IMR-90 (cell line): ENCODE measurements at regions not wholly inside any gene's neighbourhood (a gene's known extent, or its start where the extent isn't known, plus 50 kb on each side); places are given as distances from the start of the nearest gene placed in this dataset.

Source experiments
- ATAC-seq: fragments of 200-7000 bp; cut with Tn5 transposase; 2 replicates; pipeline ENCODE4 v1.9.1; 2020; ENCODE audit warnings: low read depth, mild to moderate bottlenecking, moderate library complexity
- BruUV-seq: library from RNA; stranded (reverse); fragments of 400-500 nt; replicated peaks from 2 replicates; lab custom pipeline; 2021; lab: Mats Ljungman, UMichigan
- CTCF ChIA-PET: fragments of 300-600 bp; formaldehyde crosslinking; extraction: SDS; loops from one replicate; lab custom pipeline; 2021; ENCODE audit warnings: antibody characterized with exemption; lab: Yijun Ruan, JAX
- POLR2A ChIA-PET: fragments of 300-600 bp; sonication (Branson Sonifier 250); formaldehyde crosslinking; loops from one replicate; lab custom pipeline; 2022; ENCODE audit warnings: antibody characterized with exemption; ENCODE audit not compliant: unreplicated experiment; lab: Charles Lee
- DNase-seq: peaks from one replicate; pipeline ENCODE4 v3.0.0; 2013
- H2AFZ ChIP-seq: replicated peaks from 2 replicates; pipeline ENCODE3; 2013; ENCODE audit warnings: low read length, mild to moderate bottlenecking; ENCODE audit not compliant: poor library complexity
- H2AK5ac ChIP-seq: 2 replicates; pipeline ENCODE4 v1.6.1; 2013; ENCODE audit warnings: low read depth, low read length, inconsistent platforms
- H2AK9ac ChIP-seq: replicated peaks from 2 replicates; pipeline ENCODE3; 2013; ENCODE audit warnings: mild to moderate bottlenecking, low read depth, low read length, moderate library complexity; ENCODE audit not compliant: poor library complexity
- H2BK120ac ChIP-seq: 2 replicates; pipeline ENCODE4 v1.6.1; 2013; ENCODE audit warnings: low read depth, low read length, inconsistent platforms
- H2BK15ac ChIP-seq: 3 replicates; pipeline ENCODE4 v1.6.1; 2013; ENCODE audit warnings: low read depth, low read length, inconsistent platforms
- H2BK20ac ChIP-seq: 2 replicates; pipeline ENCODE4 v1.6.1; 2013; ENCODE audit warnings: low read depth, mild to moderate bottlenecking, inconsistent platforms, low read length, moderate library complexity
- H2BK5ac ChIP-seq: 2 replicates; pipeline ENCODE4 v1.6.1; 2013; ENCODE audit warnings: mild to moderate bottlenecking, low read depth, low read length, inconsistent platforms; ENCODE audit not compliant: poor library complexity, severe bottlenecking
- H3K14ac ChIP-seq: replicated peaks from 2 replicates; pipeline ENCODE4 v1.6.1; 2013; ENCODE audit warnings: low read depth, low read length, inconsistent platforms
- H3K18ac ChIP-seq: 2 replicates; pipeline ENCODE4 v1.6.1; 2013; ENCODE audit warnings: low read depth, low read length, control low read depth
- H3K23ac ChIP-seq: 2 replicates; pipeline ENCODE4 v1.6.1; 2013; ENCODE audit warnings: low read depth, low read length, inconsistent platforms
- H3K27ac ChIP-seq: 2 replicates; pipeline ENCODE4 v1.5.1; 2013; ENCODE audit warnings: mild to moderate bottlenecking, control low read depth, low read length; ENCODE audit not compliant: insufficient read depth
- H3K27me3 ChIP-seq: 2 replicates; pipeline ENCODE4 v1.6.1; 2013; ENCODE audit warnings: low read length; ENCODE audit not compliant: control insufficient read depth, insufficient read depth
- H3K36me3 ChIP-seq: 2 replicates; pipeline ENCODE4 v1.6.1; 2013; ENCODE audit warnings: low read length, mixed read lengths; ENCODE audit not compliant: control insufficient read depth, insufficient read depth
- H3K4ac ChIP-seq: 2 replicates; pipeline ENCODE4 v1.6.1; 2013; ENCODE audit warnings: low read depth, low read length, inconsistent platforms
- H3K4me1 ChIP-seq: 2 replicates; pipeline ENCODE4 v1.6.1; 2013; ENCODE audit warnings: low read length, mixed read lengths; ENCODE audit not compliant: control insufficient read depth, insufficient read depth
- H3K4me2 ChIP-seq: 2 replicates; pipeline ENCODE4 v1.6.1; 2013; ENCODE audit warnings: low read depth, mild to moderate bottlenecking, control low read depth, low read length, moderate library complexity
- H3K4me3 ChIP-seq: 2 replicates; pipeline ENCODE4 v1.5.1; 2013; ENCODE audit warnings: low read depth, mild to moderate bottlenecking, control low read depth, low read length, moderate library complexity; ENCODE audit not compliant: insufficient read depth
- H3K56ac ChIP-seq: 2 replicates; pipeline ENCODE4 v1.6.1; 2013; ENCODE audit warnings: low read length, inconsistent platforms; ENCODE audit not compliant: insufficient read depth; ENCODE audit errors: extremely low read depth
- H3K79me1 ChIP-seq, 2 experiments: 2 replicates each; pipeline ENCODE4 v1.6.1; 2013; ENCODE audit warnings: low read length in 2 of 2, inconsistent platforms in 1 of 2, low read depth in 1 of 2
- H3K9ac ChIP-seq: 2 replicates; pipeline ENCODE4 v1.6.1; 2013; ENCODE audit warnings: low read depth, low read length, control low read depth
- H3K9me1 ChIP-seq: 2 replicates; pipeline ENCODE4 v1.6.1; 2013; ENCODE audit warnings: low read length, inconsistent platforms; ENCODE audit not compliant: insufficient read depth
- H3K9me3 ChIP-seq: 2 replicates; pipeline ENCODE4 v1.6.1; 2013; ENCODE audit warnings: low read length; ENCODE audit not compliant: control insufficient read depth, insufficient read depth
- H4K20me1 ChIP-seq: 2 replicates; pipeline ENCODE4 v1.6.1; 2013; ENCODE audit warnings: low read length, inconsistent platforms; ENCODE audit not compliant: insufficient read depth
- H4K5ac ChIP-seq: 2 replicates; pipeline ENCODE4 v1.6.1; 2013; ENCODE audit warnings: mild to moderate bottlenecking, low read depth, low read length, control low read depth
- H4K8ac ChIP-seq, 2 experiments: 2 replicates each; pipeline ENCODE4 v1.6.1; 2013; ENCODE audit warnings: low read depth in 2 of 2, low read length in 2 of 2, control low read depth in 1 of 2, inconsistent platforms in 1 of 2
- H4K91ac ChIP-seq: 2 replicates; pipeline ENCODE4 v1.6.1; 2013; ENCODE audit warnings: low read depth, low read length, inconsistent platforms; ENCODE audit not compliant: insufficient read depth
- BHLHE40 ChIP-seq: fragments of 150-350 bp; IDR thresholded peaks from 2 replicates; pipeline ENCODE4 v1.6.1; 2016; ENCODE audit warnings: mild to moderate bottlenecking, low read depth, low read length
- CEBPB ChIP-seq: IDR thresholded peaks from 2 replicates; pipeline ENCODE4 v1.6.1; 2012; ENCODE audit warnings: low read depth, low read length, improper control_type of control experiment
- CHD1 ChIP-seq: IDR thresholded peaks from 2 replicates; pipeline ENCODE4 v1.6.1; 2012; ENCODE audit warnings: low read depth, low read length, improper control_type of control experiment
- FOS ChIP-seq: fragments of 150-350 bp; IDR thresholded peaks from 2 replicates; pipeline ENCODE4 v1.6.1; 2016; ENCODE audit warnings: low read depth, low read length
- MAZ ChIP-seq: IDR thresholded peaks from 2 replicates; pipeline ENCODE4 v1.6.1; 2012; ENCODE audit warnings: low read depth, mild to moderate bottlenecking, low read length, improper control_type of control experiment, moderate library complexity, borderline replicate concordance
- MXI1 ChIP-seq: IDR thresholded peaks from 2 replicates; pipeline ENCODE4 v1.6.1; 2012; ENCODE audit warnings: low read depth, mild to moderate bottlenecking, low read length, moderate library complexity, borderline replicate concordance
- RCOR1 ChIP-seq: IDR thresholded peaks from 2 replicates; pipeline ENCODE4 v1.6.1; 2012; ENCODE audit warnings: mild to moderate bottlenecking, low read length, improper control_type of control experiment; ENCODE audit not compliant: insufficient replicate concordance
- RFX5 ChIP-seq: IDR thresholded peaks from 2 replicates; pipeline ENCODE4 v1.8.0; 2012; ENCODE audit warnings: low read depth, mild to moderate bottlenecking, low read length, moderate library complexity
- SMC3 ChIP-seq: fragments of 150-350 bp; IDR thresholded peaks from 2 replicates; pipeline ENCODE4 v1.6.1; 2016; ENCODE audit warnings: low read depth, mild to moderate bottlenecking, antibody characterized with exemption, low read length, moderate library complexity
- WGBS, 2 experiments: methylation state at CpG; one replicate each; pipeline versions ENCODE4 v1.1.5 to v1.1.7; 2013; ENCODE audit warnings: missing lambda C conversion rate in 2 of 2; ENCODE audit not compliant: insufficient read length in 1 of 2; ENCODE audit errors: extremely low coverage in 2 of 2; 5-methylcytosine and 5-hydroxymethylcytosine counted together
- dilution Hi-C: fragments of 300-500 bp; cut with HindIII; formaldehyde crosslinking; loops from one replicate; pipeline ENCODE4 v1.14.3; 2018; ENCODE audit warnings: low sequenced_read_pairs; ENCODE audit not compliant: unreplicated experiment
- in situ Hi-C: fragments of 300-500 bp; cut with MboI; formaldehyde crosslinking; loops from 3 replicates; pipeline ENCODE4 v1.14.3; 2019; ENCODE audit warnings: low sequenced_read_pairs, inconsistent platforms, mixed read lengths
- intact Hi-C: fragments of 100-400 bp; cut with micrococcal nuclease; formaldehyde crosslinking; loops from 2 replicates; pipeline ENCODE4 v1.10.0; 2022
- TF ChIP-seq, protein P1 (sequence below): fragments of 150-350 bp; IDR thresholded peaks from 2 replicates; pipeline ENCODE4 v1.6.1; 2017; ENCODE audit warnings: mild to moderate bottlenecking, antibody characterized with exemption, low read length, low read depth
- TF ChIP-seq, protein P2 (sequence below): conservative IDR thresholded peaks from 2 replicates; pipeline ENCODE4 v1.5.1; 2012; ENCODE audit warnings: mild to moderate bottlenecking, low read depth, low read length, improper control_type of control experiment

DNA sequence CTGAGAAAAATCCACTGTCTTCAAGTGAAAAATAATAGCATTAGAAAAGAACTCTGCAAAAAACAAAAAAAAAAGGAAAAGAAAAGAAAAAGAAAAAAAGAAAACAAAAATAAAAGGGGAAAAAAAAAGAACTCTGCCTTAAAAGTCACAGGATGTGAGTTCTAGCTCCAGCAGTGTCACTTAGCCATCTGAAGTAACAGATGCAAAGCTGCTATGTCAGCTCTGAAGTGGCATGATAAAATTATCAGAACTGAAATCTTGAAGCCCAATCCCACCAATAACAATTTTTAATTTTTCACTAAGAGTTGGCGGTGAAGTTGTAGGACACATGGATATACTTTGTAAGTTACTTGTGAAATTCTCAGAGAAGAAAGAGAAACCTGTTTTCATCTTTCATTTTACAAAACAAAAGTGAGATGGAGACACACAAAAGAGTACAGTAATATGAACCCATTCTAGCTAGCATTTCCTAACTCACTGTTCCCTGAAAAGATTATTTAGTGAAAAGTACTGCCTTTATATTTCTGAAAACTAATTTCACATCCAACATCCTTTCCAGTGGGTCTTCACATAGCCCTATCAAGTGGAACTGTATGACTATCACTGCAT, 103.5 kb downstream of the ELAPOR2 start:
- Histone ChIP-seq H4K20me1 (no peaks in the 10 kb centered on the region), H2AK9ac (no peak overlapping the region), H3K27me3 (no peaks in the 10 kb centered on the region), H2BK120ac (no peak overlapping the region), H2BK20ac (no peak overlapping the region), H4K91ac (no peak overlapping the region), H3K79me1 (no peaks in the 10 kb centered on the region), H3K56ac (no peak overlapping the region), H2AK5ac (no peak overlapping the region), H3K23ac (no peak overlapping the region), H3K4me2 (no peak overlapping the region), H3K4ac (no peak overlapping the region), H3K36me3 (no peaks in the 10 kb centered on the region), H3K18ac (no peak overlapping the region), H3K4me1 (no peaks in the 10 kb centered on the region), H2BK5ac (no peak overlapping the region), H3K9ac (no peak overlapping the region), H3K27ac (no peak overlapping the region), H3K4me3 (no peak overlapping the region), H4K5ac (no peak overlapping the region), H2BK15ac (no peak overlapping the region), H3K14ac (no peak overlapping the region), H3K9me1 (no peaks in the 10 kb centered on the region), H2AFZ (no peak overlapping the region), H4K8ac (no peak overlapping the region), H3K9me3 (no peaks in the 10 kb centered on the region)
- no TSS peak for BruUV-seq
- ChIA-PET POLR2A (no interaction called here), CTCF (no interaction called here)
- no CpG with 5 or more reads among the region's 1 CpG for WGBS, 2 experiments
- dilution Hi-C loops (no loop called here), in situ Hi-C loops (no loop called here), intact Hi-C loops (no loop called here)
- TF ChIP-seq MXI1 (no peak), FOS (no peak), MAZ (no peak), SMC3 (no peak), RFX5 (no peak), CHD1 (no peak), CEBPB (no peak), RCOR1 (no peak), BHLHE40 (no peak)
- TF ChIP-seq, protein P1, sequence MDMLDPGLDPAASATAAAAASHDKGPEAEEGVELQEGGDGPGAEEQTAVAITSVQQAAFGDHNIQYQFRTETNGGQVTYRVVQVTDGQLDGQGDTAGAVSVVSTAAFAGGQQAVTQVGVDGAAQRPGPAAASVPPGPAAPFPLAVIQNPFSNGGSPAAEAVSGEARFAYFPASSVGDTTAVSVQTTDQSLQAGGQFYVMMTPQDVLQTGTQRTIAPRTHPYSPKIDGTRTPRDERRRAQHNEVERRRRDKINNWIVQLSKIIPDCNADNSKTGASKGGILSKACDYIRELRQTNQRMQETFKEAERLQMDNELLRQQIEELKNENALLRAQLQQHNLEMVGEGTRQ: no peak
- TF ChIP-seq, protein P2, sequence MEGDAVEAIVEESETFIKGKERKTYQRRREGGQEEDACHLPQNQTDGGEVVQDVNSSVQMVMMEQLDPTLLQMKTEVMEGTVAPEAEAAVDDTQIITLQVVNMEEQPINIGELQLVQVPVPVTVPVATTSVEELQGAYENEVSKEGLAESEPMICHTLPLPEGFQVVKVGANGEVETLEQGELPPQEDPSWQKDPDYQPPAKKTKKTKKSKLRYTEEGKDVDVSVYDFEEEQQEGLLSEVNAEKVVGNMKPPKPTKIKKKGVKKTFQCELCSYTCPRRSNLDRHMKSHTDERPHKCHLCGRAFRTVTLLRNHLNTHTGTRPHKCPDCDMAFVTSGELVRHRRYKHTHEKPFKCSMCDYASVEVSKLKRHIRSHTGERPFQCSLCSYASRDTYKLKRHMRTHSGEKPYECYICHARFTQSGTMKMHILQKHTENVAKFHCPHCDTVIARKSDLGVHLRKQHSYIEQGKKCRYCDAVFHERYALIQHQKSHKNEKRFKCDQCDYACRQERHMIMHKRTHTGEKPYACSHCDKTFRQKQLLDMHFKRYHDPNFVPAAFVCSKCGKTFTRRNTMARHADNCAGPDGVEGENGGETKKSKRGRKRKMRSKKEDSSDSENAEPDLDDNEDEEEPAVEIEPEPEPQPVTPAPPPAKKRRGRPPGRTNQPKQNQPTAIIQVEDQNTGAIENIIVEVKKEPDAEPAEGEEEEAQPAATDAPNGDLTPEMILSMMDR: no peak
- DNase-seq (no peak), ATAC-seq (no peak)
